HepG2 (cell line): ENCODE measurements at regions not wholly inside any gene's neighbourhood (a gene's known extent, or its start where the extent isn't known, plus 50 kb on each side); places are given as distances from the start of the nearest gene placed in this dataset.

ENCODE experiments used
- ATAC-seq: fragments of 200-7000 bp; cut with Tn5 transposase; 3 replicates; pipeline ENCODE4 v1.9.1; 2020; ENCODE audit warnings: mild to moderate bottlenecking, moderate library complexity
- BruUV-seq: library from RNA; stranded (reverse); fragments of 400-500 nt; replicated peaks from 2 replicates; lab custom pipeline; 2021; lab: Mats Ljungman, UMichigan
- CTCF ChIA-PET: fragments of 300-600 bp; formaldehyde crosslinking; extraction: SDS; loops from one replicate; lab custom pipeline; 2021; ENCODE audit warnings: low total read pairs, inconsistent platforms, low intra/inter-chr PET ratio; lab: Yijun Ruan, JAX
- POLR2A ChIA-PET: fragments of 350-600 bp; sonication (Branson Sonifier 250); formaldehyde crosslinking; loops from one replicate; lab custom pipeline; 2020; ENCODE audit warnings: antibody characterized with exemption, inconsistent platforms; lab: Yijun Ruan, JAX
- DNase-seq: peaks from one replicate; pipeline ENCODE4 v3.0.0-alpha.2; 2015; ENCODE audit warnings: low spot score
- FAIRE-seq: peaks from 3 replicates; lab custom pipeline; 2011; peaks lifted over from hg19 to GRCh38; lab: Jason Lieb, UNC
- H2AFZ ChIP-seq: one replicate; pipeline ENCODE4 v1.6.1; 2011; ENCODE audit warnings: low read length, inconsistent platforms
- H3K27ac ChIP-seq: fragments of 300-600 bp; 3 replicates; pipeline ENCODE4 v1.8.0; 2011; ENCODE audit warnings: mixed run types, mild to moderate bottlenecking, mixed read lengths, low read length, inconsistent platforms; ENCODE audit not compliant: insufficient read depth; ENCODE audit errors: extremely low read length
- H3K27me3 ChIP-seq, 2 experiments: fragments of 200-600 bp in 1 of 2; 2 replicates in 1 of 2; 3 replicates in 1 of 2; pipeline versions ENCODE4 v1.6.0 to v1.8.0; 2011; ENCODE audit warnings: low read length in 2 of 2, mild to moderate bottlenecking in 2 of 2, moderate library complexity in 2 of 2, inconsistent platforms in 1 of 2; ENCODE audit not compliant: insufficient read depth in 2 of 2, control insufficient read depth in 1 of 2
- H3K36me3 ChIP-seq, 2 experiments: fragments of 200-600 bp in 1 of 2; replicated peaks in 1 of 2; 2 replicates in 1 of 2; 3 replicates in 1 of 2; pipeline versions ENCODE4 v1.5.1 to v1.8.0; 2011; ENCODE audit warnings: low read length in 2 of 2, inconsistent platforms in 1 of 2; ENCODE audit not compliant: insufficient read depth in 2 of 2, control insufficient read depth in 1 of 2
- H3K4me1 ChIP-seq: 2 replicates; pipeline ENCODE4 v1.5.1; 2012; ENCODE audit warnings: low read length, inconsistent platforms; ENCODE audit not compliant: insufficient read depth
- H3K4me2 ChIP-seq: 2 replicates; pipeline ENCODE4 v1.6.0; 2011; ENCODE audit warnings: low read depth, low read length, inconsistent platforms
- H3K4me3 ChIP-seq, 3 experiments: fragments of 200-600 bp in 1 of 3; sonication (generic), shearing (Covaris generic) in 1 of 3; replicated peaks in 1 of 3; 2 replicates each; pipeline ENCODE4 v1.5.1; 2011 to 2016; ENCODE audit warnings: low read length in 3 of 3, inconsistent platforms in 2 of 3, low read depth in 2 of 3, mild to moderate bottlenecking in 2 of 3, control low read depth in 1 of 3, mixed read lengths in 1 of 3; ENCODE audit not compliant: insufficient read depth in 1 of 3
- H3K79me2 ChIP-seq: one replicate; pipeline ENCODE4 v1.6.1; 2011; ENCODE audit warnings: low read length, inconsistent platforms; ENCODE audit not compliant: insufficient read depth
- H3K9ac ChIP-seq: 2 replicates; pipeline ENCODE4 v1.6.0; 2011; ENCODE audit warnings: mild to moderate bottlenecking, low read depth, low read length, inconsistent platforms; ENCODE audit not compliant: insufficient read depth
- H3K9me3 ChIP-seq: 2 replicates; pipeline ENCODE4 v1.5.1; 2012; ENCODE audit warnings: mild to moderate bottlenecking, low read length
- H4K20me1 ChIP-seq: 2 replicates; pipeline ENCODE4 v1.6.0; 2011; ENCODE audit warnings: inconsistent platforms, mild to moderate bottlenecking, low read length, moderate library complexity; ENCODE audit not compliant: insufficient read depth
- ADNP ChIP-seq: sonication (generic); formaldehyde crosslinking; IDR thresholded peaks from 2 replicates; pipeline ENCODE4 v1.4.0; 2020; ENCODE audit warnings: missing genetic modification reagents
- ELK4 ChIP-seq: sonication (generic); formaldehyde crosslinking; IDR thresholded peaks from 2 replicates; pipeline ENCODE4 v1.9.0; 2021; ENCODE audit warnings: missing genetic modification reagents, borderline replicate concordance
- GATAD1 ChIP-seq: IDR thresholded peaks from 2 replicates; pipeline ENCODE4 v1.6.1; 2016; ENCODE audit warnings: missing genetic modification reagents, missing compliant biosample characterization
- GMEB2 ChIP-seq: IDR thresholded peaks from 2 replicates; pipeline ENCODE4 v1.6.1; 2016; ENCODE audit warnings: missing biosample characterization, missing genetic modification reagents, low read depth
- HMG20B ChIP-seq: conservative IDR thresholded peaks from 2 replicates; pipeline ENCODE4 v1.6.1; 2016; ENCODE audit warnings: missing genetic modification reagents, missing compliant biosample characterization
- JUN ChIP-seq: sonication (generic); formaldehyde crosslinking; IDR thresholded peaks from 2 replicates; pipeline ENCODE4 v1.4.0; 2020; ENCODE audit warnings: mild to moderate bottlenecking, missing genetic modification reagents
- MLX ChIP-seq: IDR thresholded peaks from 2 replicates; pipeline ENCODE4 v1.6.1; 2016
- NR0B2 ChIP-seq: sonication (generic); formaldehyde crosslinking; IDR thresholded peaks from 2 replicates; pipeline ENCODE4 v1.4.0; 2020; ENCODE audit warnings: mild to moderate bottlenecking, missing genetic modification reagents
- REL ChIP-seq: sonication (generic); formaldehyde crosslinking; conservative IDR thresholded peaks from 2 replicates; pipeline ENCODE4 v1.8.0; 2022; ENCODE audit warnings: mild to moderate bottlenecking, missing genetic modification reagents, moderate library complexity
- SMC3 ChIP-seq: IDR thresholded peaks from 2 replicates; pipeline ENCODE4 v1.6.1; 2011; ENCODE audit warnings: low read length, improper control_type of control experiment
- THYN1 ChIP-seq: sonication (generic); formaldehyde crosslinking; IDR thresholded peaks from 2 replicates; pipeline ENCODE4 v1.8.1; 2023; ENCODE audit warnings: low read depth, mild to moderate bottlenecking, moderate library complexity, missing genetic modification reagents, borderline replicate concordance
- ZC3H4 ChIP-seq: sonication (generic); formaldehyde crosslinking; IDR thresholded peaks from 2 replicates; pipeline ENCODE4 v1.4.0; 2020; ENCODE audit warnings: missing genetic modification reagents, borderline replicate concordance
- ZNF530 ChIP-seq: sonication (generic); formaldehyde crosslinking; IDR thresholded peaks from 2 replicates; pipeline ENCODE4 v1.5.0; 2020; ENCODE audit warnings: low read depth, mild to moderate bottlenecking, missing genetic modification reagents
- ZNF546 ChIP-seq: sonication (generic); formaldehyde crosslinking; conservative IDR thresholded peaks from 2 replicates; pipeline ENCODE4 v1.8.1; 2023; ENCODE audit warnings: mild to moderate bottlenecking, missing genetic modification reagents
- ZNF563 ChIP-seq: sonication (generic); formaldehyde crosslinking; IDR thresholded peaks from 2 replicates; pipeline ENCODE4 v1.8.0; 2022; ENCODE audit warnings: mild to moderate bottlenecking, moderate library complexity, missing genetic modification reagents
- ZNF766 ChIP-seq: sonication (generic); formaldehyde crosslinking; IDR thresholded peaks from 2 replicates; pipeline ENCODE4 v1.5.0; 2020; ENCODE audit warnings: missing genetic modification reagents, borderline replicate concordance
- WGBS: methylation state at CpG from one replicate; pipeline ENCODE4 v1.1.6; 2017; ENCODE audit warnings: low lambda C conversion rate; 5-methylcytosine and 5-hydroxymethylcytosine counted together
- in situ Hi-C: cut with HindIII; loops from 2 replicates; pipeline ENCODE4 v1.10.0; 2017; ENCODE audit warnings: low pct_unique_long_range_greater_than_20kb; ENCODE audit not compliant: extremely low pct_ligation_motif_present
- intact Hi-C: fragments of 100-400 bp; cut with micrococcal nuclease; formaldehyde crosslinking; loops from one replicate; pipeline ENCODE4 v1.10.0; 2022; ENCODE audit not compliant: unreplicated experiment

- 64% methylated on average over 3 of the region's 3 CpGs for WGBS
- in situ Hi-C loops = no loop called here
- Histone ChIP-seq H4K20me1 (no peaks in the 10 kb centered on the region), H3K4me2 (no peak overlapping the region), H3K27ac (no peak overlapping the region), H3K9ac (no peak overlapping the region), H3K4me3 (no peak overlapping the region), H3K9me3 (no peaks in the 10 kb centered on the region), H3K4me1 (no peaks in the 10 kb centered on the region), H3K27me3 (no peaks in the 10 kb centered on the region), H3K79me2 (no peaks in the 10 kb centered on the region), H2AFZ (no peak overlapping the region), H3K36me3 (no peaks in the 10 kb centered on the region)
- ChIA-PET POLR2A (no interaction called here), CTCF (no interaction called here)
- FAIRE-seq = no peak
- BruUV-seq = no TSS peak
- intact Hi-C loops = no loop called here
- no peak for DNase-seq
- ATAC-seq = no peak
- TF ChIP-seq JUN (CRISPR knock-in tag) = no peak
- TF ChIP-seq GMEB2 (CRISPR knock-in tag) = no peak
- TF ChIP-seq REL (CRISPR knock-in tag) = no peak
- no peak for TF ChIP-seq ZC3H4 (CRISPR knock-in tag)
- TF ChIP-seq SMC3 = no peak
- TF ChIP-seq HMG20B = no peak
- TF ChIP-seq MLX = no peak
- no peak for TF ChIP-seq ZNF563 (CRISPR knock-in tag)
- TF ChIP-seq ZNF546 (CRISPR knock-in tag) = no peak
- TF ChIP-seq NR0B2 = no peak
- TF ChIP-seq ZNF766 (CRISPR knock-in tag) = no peak
- no peak for TF ChIP-seq ZNF530 (CRISPR knock-in tag)
- no peak for TF ChIP-seq ELK4
- no peak for TF ChIP-seq ADNP (CRISPR knock-in tag)
- TF ChIP-seq THYN1 = no peak
- TF ChIP-seq GATAD1 (CRISPR knock-in tag) = no peak
Observed at GRCh38 chrX:147846676-147847075, 65.0 kb upstream of the FMR1 start.
